ENCODE measurements at regions not wholly inside any gene's neighbourhood (a gene's known extent, or its start where the extent isn't known, plus 50 kb on each side); places are given as distances from the start of the nearest gene placed in this dataset.

GRCh38 chr5:34480810-34481528 lies 175.2 kb upstream of the RAI14 start:
- H3K4me3 Mint-ChIP-seq, result no peak overlapping the region
- H3K27me3 ChIP-seq (ENCODE audit: control insufficient read depth in 2 of 2, insufficient read depth in 2 of 2, low read length in 2 of 2), result peaks cover 0 to under 1% of the 10 kb centered on the region in 2 donors
- H3K4me1 Mint-ChIP-seq, result no peaks in the 10 kb centered on the region
- H3K9me3 ChIP-seq (replicated peaks in 1 of 2; ENCODE audit: control insufficient read depth in 1 of 2, insufficient read depth in 1 of 2, low read length in 2 of 2), result no peaks in the 10 kb centered on the region
- intact Hi-C loops (cut with micrococcal nuclease), result no loop called here
- no peaks in the 10 kb centered on the region for H3K4me1 ChIP-seq (ENCODE audit: control insufficient read depth in 1 of 2, insufficient read depth in 2 of 2, low read length in 2 of 2)
- no peaks in the 10 kb centered on the region for H4K20me1 ChIP-seq (ENCODE audit: insufficient read depth, low read length)
- no peak overlapping the region for H3K4me3 ChIP-seq (replicated peaks in 1 of 3; ENCODE audit: low read depth in 2 of 3, low read length in 3 of 3)
- no peak overlapping the region for H3K9ac ChIP-seq (ENCODE audit: insufficient read depth, low read length, poor library complexity, severe bottlenecking)
- no peak overlapping the region for H3K27ac Mint-ChIP-seq
- H3K27me3 Mint-ChIP-seq (ENCODE audit: low read depth in 3 of 3), result peaks cover 10 to 13% (median 13%) of the 10 kb centered on the region in 3 donors
- H3K27ac ChIP-seq (ENCODE audit: low read depth in 1 of 2, low read length in 2 of 2), result no peak overlapping the region
- DNase-seq, result no peak
- H3K36me3 ChIP-seq (replicated peaks in 1 of 2; ENCODE audit: control insufficient read depth in 1 of 2, insufficient read depth in 2 of 2, low read length in 2 of 2), result no peaks in the 10 kb centered on the region
- peaks cover 0 to 6% (median 0%) of the 10 kb centered on the region in 7 donors for H3K9me3 Mint-ChIP-seq
- no peak overlapping the region for H3K4me2 ChIP-seq (replicated peaks; ENCODE audit: extremely low read depth, low read length, poor library complexity, severe bottlenecking)
- no peaks in the 10 kb centered on the region for H3K79me2 ChIP-seq (ENCODE audit: insufficient read depth, low read length)
- WGBS (ENCODE audit: insufficient coverage), result no CpG with 5 or more reads among the region's 6 CpGs
- TF ChIP-seq CTCF (IDR thresholded peaks at IDR 0.05), result no peak
- no peak overlapping the region for H2AFZ ChIP-seq (ENCODE audit: insufficient read depth, low read depth, low read length, poor library complexity, severe bottlenecking)
- H3K36me3 Mint-ChIP-seq, result no peaks in the 10 kb centered on the region

GRCh38 chr5:34483442-34484033 lies 172.6 kb upstream of the RAI14 start:
- no peaks in the 10 kb centered on the region for H3K36me3 ChIP-seq (replicated peaks in 1 of 2; ENCODE audit: control insufficient read depth in 1 of 2, insufficient read depth in 2 of 2, low read length in 2 of 2)
- Mint-ChIP-seq H3K4me3 (no peak overlapping the region), H3K36me3 (no peaks in the 10 kb centered on the region), H3K9me3 (peaks cover 0 to 6% (median 0%) of the 10 kb centered on the region in 7 donors), H3K27me3 (ENCODE audit: low read depth in 3 of 3) (peaks cover 12 to 15% (median 14%) of the 10 kb centered on the region in 3 donors), H3K4me1 (no peaks in the 10 kb centered on the region), H3K27ac (no peak overlapping the region)
- no peak overlapping the region for H3K9ac ChIP-seq (ENCODE audit: insufficient read depth, low read length, poor library complexity, severe bottlenecking)
- DNase-seq, result no peak
- H3K4me3 ChIP-seq (replicated peaks in 1 of 3; ENCODE audit: low read depth in 2 of 3, low read length in 3 of 3), result no peak overlapping the region
- no peaks in the 10 kb centered on the region for H3K4me1 ChIP-seq (ENCODE audit: control insufficient read depth in 1 of 2, insufficient read depth in 2 of 2, low read length in 2 of 2)
- H4K20me1 ChIP-seq (ENCODE audit: insufficient read depth, low read length), result no peaks in the 10 kb centered on the region
- H3K9me3 ChIP-seq (replicated peaks in 1 of 2; ENCODE audit: control insufficient read depth in 1 of 2, insufficient read depth in 1 of 2, low read length in 2 of 2), result no peaks in the 10 kb centered on the region
- no peak overlapping the region for H3K4me2 ChIP-seq (replicated peaks; ENCODE audit: extremely low read depth, low read length, poor library complexity, severe bottlenecking)
- no peaks in the 10 kb centered on the region for H3K79me2 ChIP-seq (ENCODE audit: insufficient read depth, low read length)
- no peak overlapping the region for H2AFZ ChIP-seq (ENCODE audit: insufficient read depth, low read depth, low read length, poor library complexity, severe bottlenecking)
- no peak for TF ChIP-seq CTCF (IDR thresholded peaks at IDR 0.05)
- peaks cover 0 to 5% of the 10 kb centered on the region in 2 donors for H3K27me3 ChIP-seq (ENCODE audit: control insufficient read depth in 2 of 2, insufficient read depth in 2 of 2, low read length in 2 of 2)
- WGBS (ENCODE audit: insufficient coverage), result 100% methylated on average over 1 of the region's 5 CpGs
- intact Hi-C loops (cut with micrococcal nuclease), result loop anchor here in 1 of 2 donors (2.0 kb wide), 1 partner anchor 55 kb away; no protein-coding TSS in a partner anchor
- H3K27ac ChIP-seq (ENCODE audit: low read depth in 1 of 2, low read length in 2 of 2), result no peak overlapping the region

Measured in CD14-positive monocyte (primary cell).